ENCODE measurements at regions not wholly inside any gene's neighbourhood (a gene's known extent, or its start where the extent isn't known, plus 50 kb on each side); places are given as distances from the start of the nearest gene placed in this dataset.
"Not testable (repeated sequence)": the region's sequence is repeated elsewhere in the genome, so short reads cannot be mapped to it uniquely, and the experiment has no call there.

GRCh38 chr6:28638787-28639430 is 113.2 kb downstream of the GPX5 start:
- Histone ChIP-seq H3K9me3 (ENCODE audit: insufficient read depth, low read depth, low read length) (no peaks in the 10 kb centered on the region), H3K79me2 (ENCODE audit: insufficient read depth, low read length) (no peaks in the 10 kb centered on the region), H3K9ac (ENCODE audit: low read length) (no peak overlapping the region), H3K27me3 (ENCODE audit: insufficient read depth, low read length) (peaks cover 16% of the 10 kb centered on the region), H3K4me1 (ENCODE audit: insufficient read depth, low read length) (peaks cover 3% of the 10 kb centered on the region), H3K4me2 (ENCODE audit: low read length) (no peak overlapping the region), H4K20me1 (ENCODE audit: insufficient read depth, low read length) (no peaks in the 10 kb centered on the region), H3K27ac (ENCODE audit: low read depth, low read length) (no peak overlapping the region), H3K4me3 (ENCODE audit: insufficient read depth, low read depth, low read length) (no peak overlapping the region), H3K36me3 (ENCODE audit: insufficient read depth, low read length) (no peaks in the 10 kb centered on the region), H2AFZ (ENCODE audit: low read depth, low read length) (no peak overlapping the region)
- no peak overlapping the region for H3K27ac Mint-ChIP-seq (ENCODE audit: unreplicated experiment)
- no peaks in the 10 kb centered on the region for H3K9me3 Mint-ChIP-seq (ENCODE audit: unreplicated experiment)
- H3K36me3 Mint-ChIP-seq (ENCODE audit: low read depth, unreplicated experiment) = no peaks in the 10 kb centered on the region
- TF ChIP-seq EZH2 (IDR thresholded peaks at IDR 0.05; ENCODE audit: insufficient read depth, low read length) = no peak
- no peak for TF ChIP-seq CTCF (IDR thresholded peaks at IDR 0.05; ENCODE audit: insufficient read depth, low read depth, low read length)
- FAIRE-seq = no peak
- peaks cover 2% of the 10 kb centered on the region for H3K4me1 Mint-ChIP-seq (ENCODE audit: low read depth, unreplicated experiment)
- DNase-seq (ENCODE audit: low read depth) = no peak
- peaks cover 25% of the 10 kb centered on the region for H3K27me3 Mint-ChIP-seq (ENCODE audit: low read depth, unreplicated experiment)
- no peak overlapping the region for H3K4me3 Mint-ChIP-seq (ENCODE audit: unreplicated experiment)

- not testable (repeated sequence) for H3K4me3 Mint-ChIP-seq (ENCODE audit: unreplicated experiment); H3K4me1 ChIP-seq (ENCODE audit: insufficient read depth, low read length); H2AFZ ChIP-seq (ENCODE audit: low read depth, low read length); H3K36me3 Mint-ChIP-seq (ENCODE audit: low read depth, unreplicated experiment); H3K9me3 Mint-ChIP-seq (ENCODE audit: unreplicated experiment); FAIRE-seq; H3K27ac Mint-ChIP-seq (ENCODE audit: unreplicated experiment); H3K27ac ChIP-seq (ENCODE audit: low read depth, low read length); H3K4me1 Mint-ChIP-seq (ENCODE audit: low read depth, unreplicated experiment); H3K9ac ChIP-seq (ENCODE audit: low read length); H3K36me3 ChIP-seq (ENCODE audit: insufficient read depth, low read length); DNase-seq (ENCODE audit: low read depth); H3K4me2 ChIP-seq (ENCODE audit: low read length); H3K79me2 ChIP-seq (ENCODE audit: insufficient read depth, low read length); H4K20me1 ChIP-seq (ENCODE audit: insufficient read depth, low read length); H3K4me3 ChIP-seq (ENCODE audit: insufficient read depth, low read depth, low read length); H3K9me3 ChIP-seq (ENCODE audit: insufficient read depth, low read depth, low read length)
- peaks cover 13% of the 10 kb centered on the region for H3K27me3 ChIP-seq (ENCODE audit: insufficient read depth, low read length)
- peaks cover 25% of the 10 kb centered on the region for H3K27me3 Mint-ChIP-seq (ENCODE audit: low read depth, unreplicated experiment)
These were observed 114.0 kb downstream of the GPX5 start for GRCh38 chr6:28639445-28640290.

DNA sequence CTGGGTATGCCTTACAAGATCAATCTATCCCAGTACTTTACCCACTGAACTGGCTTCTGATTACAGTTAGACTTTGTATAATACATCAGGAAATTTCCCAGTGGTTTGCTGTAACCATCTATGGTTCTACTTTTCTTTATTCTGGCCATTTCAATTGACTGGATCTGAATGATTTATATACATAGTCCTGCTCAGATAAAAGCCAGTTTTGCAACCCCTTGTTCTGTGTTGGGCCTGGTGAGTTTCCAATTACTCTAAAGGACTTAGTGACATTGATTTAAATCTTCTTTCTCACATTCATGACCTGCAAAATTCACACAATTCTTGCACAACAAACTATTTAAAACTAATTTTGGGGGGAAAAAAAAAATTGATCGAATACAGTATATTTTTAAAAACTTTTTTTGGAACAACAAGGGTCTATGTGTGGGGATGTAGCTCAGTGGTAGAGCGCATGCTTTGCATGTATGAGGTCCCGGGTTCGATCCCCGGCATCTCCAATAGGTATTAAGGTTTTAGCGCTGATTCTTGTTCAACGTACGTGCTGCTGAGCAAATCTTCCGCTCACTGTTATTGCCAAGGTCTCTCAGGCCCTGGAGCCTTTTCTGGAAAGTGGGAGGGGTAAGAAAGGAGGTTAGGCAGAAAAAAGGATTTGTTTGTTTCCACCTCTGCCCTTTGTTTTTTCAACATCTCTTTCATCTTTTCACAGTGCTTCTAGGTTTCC is 117.5 kb downstream of the GPX5 start:
- no peaks in the 10 kb centered on the region for H3K9me3 ChIP-seq (ENCODE audit: insufficient read depth, low read depth, low read length)
- no peaks in the 10 kb centered on the region for H3K4me1 ChIP-seq (ENCODE audit: insufficient read depth, low read length)
- Mint-ChIP-seq H3K27ac (ENCODE audit: unreplicated experiment) (peak overlapping the region; percentile 69), H3K4me1 (ENCODE audit: low read depth, unreplicated experiment) (no peaks in the 10 kb centered on the region), H3K27me3 (ENCODE audit: low read depth, unreplicated experiment) (peaks cover 7% of the 10 kb centered on the region), H3K4me3 (ENCODE audit: unreplicated experiment) (peak overlapping the region; percentile 62), H3K9me3 (ENCODE audit: unreplicated experiment) (no peaks in the 10 kb centered on the region), H3K36me3 (ENCODE audit: low read depth, unreplicated experiment) (no peaks in the 10 kb centered on the region)
- peaks cover 2% of the 10 kb centered on the region for H3K27me3 ChIP-seq (ENCODE audit: insufficient read depth, low read length)
- no peaks in the 10 kb centered on the region for H3K36me3 ChIP-seq (ENCODE audit: insufficient read depth, low read length)
- H3K9ac ChIP-seq (ENCODE audit: low read length) = no peak overlapping the region
- TF ChIP-seq EZH2 (IDR thresholded peaks at IDR 0.05; ENCODE audit: insufficient read depth, low read length) (no peak), CTCF (IDR thresholded peaks at IDR 0.05; ENCODE audit: insufficient read depth, low read depth, low read length) (no peak)
- no peak overlapping the region for H3K4me3 ChIP-seq (ENCODE audit: insufficient read depth, low read depth, low read length)
- DNase-seq (ENCODE audit: low read depth) = peak; percentile 71
- no peaks in the 10 kb centered on the region for H3K79me2 ChIP-seq (ENCODE audit: insufficient read depth, low read length)
- no peak overlapping the region for H3K27ac ChIP-seq (ENCODE audit: low read depth, low read length)
- FAIRE-seq = peak; percentile 43
- H4K20me1 ChIP-seq (ENCODE audit: insufficient read depth, low read length) = no peaks in the 10 kb centered on the region
- no peak overlapping the region for H3K4me2 ChIP-seq (ENCODE audit: low read length)
- no peak overlapping the region for H2AFZ ChIP-seq (ENCODE audit: low read depth, low read length)
